DND-41 (cell line): ENCODE measurements at regions not wholly inside any gene's neighbourhood (a gene's known extent, or its start where the extent isn't known, plus 50 kb on each side); places are given as distances from the start of the nearest gene placed in this dataset.

Source experiments
- ATAC-seq: fragments of 200-7000 bp; cut with Tn5 transposase; 3 replicates; pipeline ENCODE4 v1.9.1; 2021; ENCODE audit warnings: low read depth; ENCODE audit not compliant: insufficient read depth
- DNase-seq: peaks from one replicate; pipeline ENCODE4 v3.0.0-alpha.2; 2020
- H2AFZ ChIP-seq: 2 replicates; pipeline ENCODE4 v1.6.0; 2012; ENCODE audit warnings: low read depth, low read length
- H3K27ac ChIP-seq: 2 replicates; pipeline ENCODE4 v1.5.1; 2012; ENCODE audit warnings: low read length, inconsistent platforms
- H3K27me3 ChIP-seq: fragments of 200-600 bp; sonication (generic); 2 replicates; pipeline ENCODE4 v1.6.0; 2012; ENCODE audit warnings: low read length, mild to moderate bottlenecking, inconsistent platforms; ENCODE audit not compliant: insufficient read depth, poor library complexity
- H3K36me3 ChIP-seq: 2 replicates; pipeline ENCODE4 v1.5.1; 2012; ENCODE audit warnings: low read length, inconsistent platforms; ENCODE audit not compliant: insufficient read depth
- H3K4me1 ChIP-seq: 2 replicates; pipeline ENCODE4 v1.5.1; 2012; ENCODE audit warnings: mild to moderate bottlenecking, low read length; ENCODE audit not compliant: insufficient read depth
- H3K4me2 ChIP-seq: 2 replicates; pipeline ENCODE4 v1.6.0; 2012; ENCODE audit warnings: mild to moderate bottlenecking, moderate library complexity, low read length, inconsistent platforms; ENCODE audit not compliant: insufficient read depth
- H3K4me3 ChIP-seq, 2 experiments: fragments of 200-600 bp in 1 of 2; shearing (Covaris generic) in 1 of 2; 2 replicates each; pipeline ENCODE4 v1.5.1; 2012 to 2016; ENCODE audit warnings: inconsistent platforms in 2 of 2, low read length in 2 of 2, mild to moderate bottlenecking in 2 of 2, low read depth in 1 of 2, moderate library complexity in 1 of 2
- H3K79me2 ChIP-seq: 2 replicates; pipeline ENCODE4 v1.6.0; 2012; ENCODE audit warnings: low read length, inconsistent platforms; ENCODE audit not compliant: insufficient read depth
- H3K9ac ChIP-seq: 2 replicates; pipeline ENCODE4 v1.6.0; 2012; ENCODE audit warnings: low read depth, mild to moderate bottlenecking, inconsistent platforms, low read length, moderate library complexity
- H3K9me3 ChIP-seq: 2 replicates; pipeline ENCODE4 v1.5.1; 2012; ENCODE audit warnings: low read length, moderate library complexity, mild to moderate bottlenecking, inconsistent platforms; ENCODE audit not compliant: insufficient read depth, severe bottlenecking
- H4K20me1 ChIP-seq: 2 replicates; pipeline ENCODE4 v1.6.0; 2012; ENCODE audit warnings: low read length; ENCODE audit not compliant: insufficient read depth
- EZH2 ChIP-seq: IDR thresholded peaks from 3 replicates; pipeline ENCODE4 v1.6.1; 2012; ENCODE audit warnings: borderline replicate concordance, low read depth, mild to moderate bottlenecking, moderate library complexity, low read length, inconsistent platforms; ENCODE audit not compliant: severe bottlenecking
- TF ChIP-seq, protein P1 (sequence below): IDR thresholded peaks from 2 replicates; pipeline ENCODE4 v1.5.1; 2012; ENCODE audit warnings: borderline replicate concordance, low read length, moderate library complexity, mild to moderate bottlenecking; ENCODE audit not compliant: poor library complexity, severe bottlenecking; ENCODE audit errors: extremely low read depth

DNA sequence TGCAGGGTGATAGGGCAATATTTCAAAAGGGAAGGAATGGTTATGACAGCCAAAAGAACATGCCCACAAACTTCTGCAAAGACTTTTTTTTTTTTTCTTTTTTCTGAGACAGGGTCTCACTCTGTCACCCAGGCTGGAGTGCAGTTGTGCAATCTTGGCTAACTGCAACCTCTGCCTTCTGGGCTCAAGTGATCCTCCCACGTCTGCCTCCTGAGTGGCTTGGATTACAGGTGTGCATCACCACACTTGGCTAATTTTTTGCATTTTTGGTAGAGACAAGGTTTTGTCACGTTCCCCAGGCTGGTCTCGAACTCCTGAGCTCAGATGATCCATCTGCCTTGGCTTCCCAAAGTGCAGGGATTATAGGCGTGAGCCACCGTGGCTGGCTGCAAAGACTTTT lies 117.6 kb upstream of the ADGRF1 start:
- H4K20me1 ChIP-seq = no peaks in the 10 kb centered on the region
- no peaks in the 10 kb centered on the region for H3K27me3 ChIP-seq
- H3K4me2 ChIP-seq = no peak overlapping the region
- no peaks in the 10 kb centered on the region for H3K79me2 ChIP-seq
- no peaks in the 10 kb centered on the region for H3K9me3 ChIP-seq
- no peak overlapping the region for H3K27ac ChIP-seq
- no peak for TF ChIP-seq EZH2
- TF ChIP-seq, protein P1, sequence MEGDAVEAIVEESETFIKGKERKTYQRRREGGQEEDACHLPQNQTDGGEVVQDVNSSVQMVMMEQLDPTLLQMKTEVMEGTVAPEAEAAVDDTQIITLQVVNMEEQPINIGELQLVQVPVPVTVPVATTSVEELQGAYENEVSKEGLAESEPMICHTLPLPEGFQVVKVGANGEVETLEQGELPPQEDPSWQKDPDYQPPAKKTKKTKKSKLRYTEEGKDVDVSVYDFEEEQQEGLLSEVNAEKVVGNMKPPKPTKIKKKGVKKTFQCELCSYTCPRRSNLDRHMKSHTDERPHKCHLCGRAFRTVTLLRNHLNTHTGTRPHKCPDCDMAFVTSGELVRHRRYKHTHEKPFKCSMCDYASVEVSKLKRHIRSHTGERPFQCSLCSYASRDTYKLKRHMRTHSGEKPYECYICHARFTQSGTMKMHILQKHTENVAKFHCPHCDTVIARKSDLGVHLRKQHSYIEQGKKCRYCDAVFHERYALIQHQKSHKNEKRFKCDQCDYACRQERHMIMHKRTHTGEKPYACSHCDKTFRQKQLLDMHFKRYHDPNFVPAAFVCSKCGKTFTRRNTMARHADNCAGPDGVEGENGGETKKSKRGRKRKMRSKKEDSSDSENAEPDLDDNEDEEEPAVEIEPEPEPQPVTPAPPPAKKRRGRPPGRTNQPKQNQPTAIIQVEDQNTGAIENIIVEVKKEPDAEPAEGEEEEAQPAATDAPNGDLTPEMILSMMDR = no peak
- no peaks in the 10 kb centered on the region for H3K36me3 ChIP-seq
- no peak overlapping the region for H3K9ac ChIP-seq
- ATAC-seq = no peak
- no peak overlapping the region for H3K4me3 ChIP-seq
- no peaks in the 10 kb centered on the region for H3K4me1 ChIP-seq
- DNase-seq = no peak
- H2AFZ ChIP-seq = no peak overlapping the region

DNA sequence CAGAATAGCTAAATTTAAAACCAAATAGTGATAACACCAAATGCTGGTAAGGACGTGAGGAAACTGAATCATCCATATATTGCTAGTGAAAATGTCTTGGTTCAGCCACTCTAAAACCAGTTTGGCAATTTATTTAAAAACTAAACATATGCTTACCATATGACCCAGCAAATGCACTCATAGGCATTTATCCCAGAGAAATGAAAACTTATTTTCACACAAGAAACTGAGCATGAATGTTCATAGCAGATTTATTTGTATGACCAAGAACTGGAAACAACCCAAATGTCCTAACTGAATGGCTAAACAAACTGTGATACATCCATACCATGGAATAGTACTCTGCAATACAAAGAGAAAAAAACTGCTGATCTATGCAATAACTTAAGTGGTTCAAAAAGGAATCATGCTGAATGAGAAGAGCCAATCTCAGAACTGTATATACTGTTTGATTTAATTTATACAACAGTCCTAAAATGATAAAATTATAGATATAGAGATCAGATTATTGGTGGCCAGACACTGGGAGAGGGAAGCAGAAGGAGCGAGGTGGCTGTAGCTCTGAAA lies 115.6 kb upstream of the ADGRF1 start:
- Histone ChIP-seq H3K4me2 (no peak overlapping the region), H2AFZ (no peak overlapping the region), H3K4me3 (no peak overlapping the region), H3K79me2 (no peaks in the 10 kb centered on the region), H3K9ac (no peak overlapping the region), H3K4me1 (no peaks in the 10 kb centered on the region), H3K9me3 (no peaks in the 10 kb centered on the region), H3K36me3 (no peaks in the 10 kb centered on the region), H3K27me3 (no peaks in the 10 kb centered on the region), H3K27ac (no peak overlapping the region), H4K20me1 (no peaks in the 10 kb centered on the region)
- TF ChIP-seq, protein P1 = no peak
- no peak for TF ChIP-seq EZH2
- ATAC-seq (no peak), DNase-seq (no peak)

DNA sequence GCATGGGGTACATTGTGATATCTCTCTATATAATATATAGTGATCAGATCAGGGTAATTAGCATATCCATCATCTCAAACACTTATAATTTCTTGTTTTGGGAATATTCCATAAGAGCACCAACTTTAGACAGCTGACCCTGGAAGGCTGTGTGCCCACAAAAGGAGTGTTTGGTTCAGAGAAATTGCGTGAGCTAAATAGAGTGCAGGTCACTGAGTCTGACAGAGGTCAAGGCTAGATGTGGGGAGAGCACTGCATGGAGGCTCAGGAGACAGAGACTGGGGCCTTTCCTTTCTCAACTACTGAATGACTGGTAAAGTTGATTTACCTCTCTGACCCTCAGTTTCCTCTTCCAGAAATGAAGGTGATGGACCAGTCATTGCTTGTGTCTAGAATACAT lies 114.9 kb upstream of the ADGRF1 start:
- ATAC-seq (no peak), DNase-seq (no peak)
- Histone ChIP-seq H3K4me1 (no peaks in the 10 kb centered on the region), H4K20me1 (no peaks in the 10 kb centered on the region), H3K79me2 (no peaks in the 10 kb centered on the region), H3K36me3 (no peaks in the 10 kb centered on the region), H2AFZ (no peak overlapping the region), H3K27me3 (no peaks in the 10 kb centered on the region), H3K9ac (no peak overlapping the region), H3K4me3 (no peak overlapping the region), H3K9me3 (no peaks in the 10 kb centered on the region), H3K4me2 (no peak overlapping the region), H3K27ac (no peak overlapping the region)
- TF ChIP-seq, protein P1 = no peak
- TF ChIP-seq EZH2 = no peak

DNA sequence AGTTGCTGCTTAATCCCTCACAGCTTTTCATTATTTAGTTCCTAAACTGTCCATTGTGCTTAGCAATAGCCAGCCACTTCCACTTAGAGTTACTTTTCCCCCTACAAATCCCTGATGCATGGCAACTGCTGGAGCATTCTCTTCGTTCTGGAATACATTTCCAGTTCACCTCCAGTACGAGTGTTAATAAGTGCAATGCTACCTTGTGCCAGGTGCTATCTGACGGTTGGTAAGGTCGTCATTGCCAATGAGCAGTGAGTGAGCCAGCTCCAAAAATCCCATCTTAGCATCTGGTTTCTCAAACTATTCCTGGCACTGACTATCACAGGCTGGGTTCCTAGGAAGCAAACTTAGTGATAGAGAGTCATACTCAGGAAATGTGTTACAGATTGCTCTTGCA lies 114.1 kb upstream of the ADGRF1 start:
- no peaks in the 10 kb centered on the region for H3K36me3 ChIP-seq
- no peak overlapping the region for H3K9ac ChIP-seq
- H3K27me3 ChIP-seq = no peaks in the 10 kb centered on the region
- no peak overlapping the region for H3K4me2 ChIP-seq
- no peaks in the 10 kb centered on the region for H3K4me1 ChIP-seq
- H2AFZ ChIP-seq = no peak overlapping the region
- H3K4me3 ChIP-seq = no peak overlapping the region
- no peaks in the 10 kb centered on the region for H4K20me1 ChIP-seq
- TF ChIP-seq, protein P1 = no peak
- no peak for TF ChIP-seq EZH2
- H3K79me2 ChIP-seq = no peaks in the 10 kb centered on the region
- H3K9me3 ChIP-seq = no peaks in the 10 kb centered on the region
- ATAC-seq (no peak), DNase-seq (no peak)
- no peak overlapping the region for H3K27ac ChIP-seq
